GM18508 (cell line): ENCODE measurements at regions not wholly inside any gene's neighbourhood (a gene's known extent, or its start where the extent isn't known, plus 50 kb on each side); places are given as distances from the start of the nearest gene placed in this dataset.
"Not testable (repeated sequence)": the region's sequence is repeated elsewhere in the genome, so short reads cannot be mapped to it uniquely, and the experiment has no call there.

Source experiments
- ATAC-seq: cut with Tn5 transposase; IDR thresholded peaks from one replicate; pipeline ENCODE4 v1.9.1; 2021; ENCODE audit warnings: moderate number of reproducible peaks; ENCODE audit not compliant: insufficient read depth, unreplicated experiment

DNA sequence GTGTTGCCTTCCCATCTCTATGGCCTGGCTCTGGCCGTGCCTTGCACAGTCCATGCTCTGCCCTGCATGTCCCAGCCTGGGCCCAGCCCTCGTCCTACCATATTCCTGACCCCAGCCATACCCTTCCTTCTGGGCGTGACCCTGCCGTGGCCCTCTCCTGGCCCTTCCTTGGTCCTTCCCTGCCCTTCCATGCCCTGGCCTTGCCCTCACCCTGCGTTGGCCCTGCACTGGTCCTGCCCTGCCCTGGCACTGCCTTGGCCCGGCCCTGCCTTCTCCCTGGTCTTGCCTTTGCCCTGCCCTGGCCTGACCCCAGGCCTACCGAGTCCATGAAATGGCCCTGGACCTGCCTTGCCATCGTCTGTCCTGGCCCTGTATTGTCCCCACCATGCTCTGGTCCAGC lies 1561.8 kb downstream of the RPIA start:
- ATAC-seq, result not testable (repeated sequence)

DNA sequence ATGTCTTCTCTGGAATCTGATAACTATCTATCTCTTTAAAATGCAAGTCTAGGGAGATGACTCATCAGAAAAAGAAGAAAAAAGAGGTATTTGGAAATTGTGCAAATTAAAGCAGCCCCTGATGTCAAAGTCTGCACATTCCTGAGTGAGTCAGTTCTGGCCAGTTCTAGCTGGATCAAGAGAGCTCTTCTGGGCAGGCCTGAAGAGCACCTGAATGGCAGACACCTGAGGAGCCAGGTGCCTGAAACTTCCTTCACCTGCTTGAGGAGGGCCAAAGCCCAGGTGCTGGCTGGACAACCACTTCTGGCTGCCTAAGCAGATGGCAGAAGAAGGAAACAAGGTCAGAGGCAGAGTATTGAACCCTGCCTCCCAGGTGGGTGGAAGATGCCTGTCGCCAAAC lies 1575.4 kb downstream of the RPIA start:
- not testable (repeated sequence) for ATAC-seq

DNA sequence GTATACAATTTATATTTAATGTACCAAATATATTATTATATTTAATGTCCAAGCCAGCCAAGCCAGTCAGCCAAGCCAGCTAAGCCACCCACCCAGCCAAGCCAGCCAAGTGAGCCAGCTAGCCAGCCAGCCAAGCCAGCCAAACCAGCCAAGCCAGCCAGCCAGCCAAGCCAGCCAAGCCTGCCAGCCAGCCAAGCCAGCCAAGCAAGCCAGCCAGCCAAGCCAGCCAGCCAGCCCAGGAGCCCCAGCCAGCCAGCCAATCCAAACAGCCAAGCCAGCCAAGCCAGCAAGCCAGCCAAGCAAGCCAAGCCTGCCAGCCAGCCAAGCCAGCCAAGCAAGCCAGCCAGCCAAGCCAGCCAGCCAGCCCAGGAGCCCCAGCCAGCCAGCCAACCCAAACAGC lies 1596.3 kb downstream of the RPIA start:
- ATAC-seq, result not testable (repeated sequence)

DNA sequence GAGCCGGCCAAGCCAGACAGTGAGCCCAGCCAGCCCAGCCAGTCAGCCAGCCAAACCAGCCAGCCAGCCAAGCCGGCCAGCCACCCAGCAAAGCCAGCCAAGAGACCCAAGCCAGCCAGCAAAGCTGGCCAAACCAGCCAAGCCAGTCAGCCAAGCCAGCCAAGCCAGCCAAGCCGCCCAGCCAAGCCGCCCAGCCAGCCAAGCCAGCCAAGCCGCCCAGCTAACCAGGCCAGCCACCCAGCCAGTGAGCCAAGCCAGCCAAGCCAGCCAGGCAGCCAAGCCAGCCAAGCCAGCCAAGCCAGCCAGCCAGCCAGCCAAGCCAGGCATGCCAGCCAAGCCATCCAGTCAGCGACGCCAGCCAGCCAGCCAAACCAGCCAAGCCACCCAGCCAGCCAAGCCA lies 1596.9 kb downstream of the RPIA start:
- ATAC-seq, result not testable (repeated sequence)

DNA sequence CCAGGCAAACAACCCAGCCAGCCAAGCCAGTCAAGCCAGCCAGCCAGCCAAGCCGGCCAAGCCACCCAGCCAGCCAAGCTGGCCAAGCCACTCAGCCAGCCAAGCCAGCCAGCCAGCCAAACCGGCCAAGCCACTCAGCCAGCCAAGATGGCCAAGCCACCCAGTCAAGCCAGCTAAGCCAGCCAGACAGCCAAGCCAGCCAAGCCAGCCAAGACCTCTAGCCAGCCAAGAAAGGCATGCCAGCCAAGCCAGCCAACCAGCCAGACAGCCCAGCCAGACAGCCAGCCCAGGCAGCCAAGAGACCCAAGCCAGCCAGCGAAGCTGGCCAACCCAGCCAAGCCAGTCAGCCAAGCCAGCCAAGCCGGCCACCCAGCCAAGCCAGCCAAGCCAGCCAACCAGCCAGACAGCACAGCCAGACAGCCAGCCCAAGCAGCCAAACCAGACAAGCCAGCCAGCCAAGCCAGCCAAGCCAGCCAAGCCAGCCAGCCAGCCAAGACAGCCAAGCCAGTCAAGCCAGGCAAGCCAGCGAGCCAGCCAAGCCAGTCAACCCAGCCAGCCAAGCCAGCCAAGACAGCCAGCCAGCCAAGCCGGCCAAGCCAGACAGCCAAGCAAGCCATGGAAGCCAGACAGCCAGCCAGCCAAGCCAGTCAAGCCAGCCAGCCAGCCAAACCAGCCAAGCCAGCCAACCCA lies 1598.0 kb downstream of the RPIA start:
- ATAC-seq, result not testable (repeated sequence)

DNA sequence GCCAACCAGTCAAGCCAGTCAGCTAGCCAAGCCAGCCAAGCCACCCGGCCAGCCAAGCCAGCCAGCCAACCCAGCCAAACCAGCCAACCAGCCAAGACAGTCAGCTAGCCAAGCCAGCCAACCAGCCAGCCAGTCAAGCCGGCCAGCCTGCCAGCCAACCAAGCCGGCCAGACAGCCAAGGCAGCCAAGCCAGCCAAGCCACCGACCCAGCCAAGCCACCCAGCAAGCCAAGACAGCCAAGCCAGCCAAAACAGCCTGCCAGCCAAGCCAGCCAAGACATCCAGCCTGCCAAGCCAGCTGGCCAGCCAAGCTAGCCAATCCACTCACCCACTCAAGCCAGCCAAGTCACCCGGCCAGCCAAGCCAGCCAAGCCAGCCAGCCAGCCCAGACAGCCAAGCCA lies 1599.2 kb downstream of the RPIA start:
- not testable (repeated sequence) for ATAC-seq

DNA sequence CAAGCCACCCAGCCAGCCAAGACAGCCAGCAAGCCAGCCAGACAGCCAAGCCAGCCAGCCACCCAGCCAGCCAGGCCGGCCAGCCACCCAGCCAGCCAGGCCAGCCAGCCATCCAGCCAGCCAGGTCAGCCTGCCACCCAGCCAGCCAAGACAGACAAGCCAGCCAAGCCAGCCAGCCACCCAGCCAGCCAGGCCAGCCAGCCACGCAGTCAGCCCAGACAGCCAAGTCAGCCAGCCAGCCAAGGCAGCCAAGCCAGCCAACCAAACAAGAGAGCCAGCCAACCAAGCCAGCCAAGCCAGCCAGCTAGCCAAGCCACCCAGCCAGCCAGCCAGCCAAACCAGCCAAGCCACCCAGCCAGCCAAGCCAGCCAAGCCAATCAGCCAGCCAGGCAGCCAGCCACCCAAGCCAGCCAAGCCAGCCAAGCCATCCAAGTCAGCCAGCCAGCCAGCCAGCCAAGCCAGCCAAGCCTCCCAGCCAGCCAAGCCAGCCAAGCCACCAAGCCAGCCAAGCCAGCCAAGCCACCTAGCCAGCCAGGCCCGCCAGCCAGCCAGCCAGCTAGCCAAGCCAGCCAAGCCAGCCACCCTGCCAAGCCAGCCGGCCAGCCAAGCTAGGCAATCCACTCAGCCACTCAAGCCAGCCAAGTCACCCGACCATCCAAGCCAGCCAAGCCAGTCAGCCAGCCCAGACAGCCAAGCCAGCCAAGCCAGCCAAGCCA lies 1599.9 kb downstream of the RPIA start:
- not testable (repeated sequence) for ATAC-seq

DNA sequence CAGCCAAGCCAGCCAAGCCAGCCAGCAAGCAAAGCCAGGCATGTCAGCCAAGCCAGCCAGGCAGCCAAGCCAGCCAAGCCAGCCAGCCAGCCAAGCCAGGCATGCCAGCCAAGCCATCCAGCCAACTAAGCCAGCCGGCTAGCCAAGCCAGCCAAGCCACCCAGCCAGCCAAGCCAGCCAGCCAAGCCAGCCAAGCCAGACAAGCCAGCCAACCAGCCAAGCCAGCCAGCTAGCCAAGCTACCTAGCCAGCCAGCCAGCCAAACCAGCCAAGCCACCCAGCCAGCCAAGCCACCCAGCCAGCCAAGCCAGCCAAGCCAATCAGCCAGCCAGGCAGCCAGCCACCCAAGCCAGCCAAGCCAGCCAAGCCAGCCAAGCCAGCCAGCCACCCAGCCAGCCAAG lies 1600.5 kb downstream of the RPIA start:
- ATAC-seq, result not testable (repeated sequence)

DNA sequence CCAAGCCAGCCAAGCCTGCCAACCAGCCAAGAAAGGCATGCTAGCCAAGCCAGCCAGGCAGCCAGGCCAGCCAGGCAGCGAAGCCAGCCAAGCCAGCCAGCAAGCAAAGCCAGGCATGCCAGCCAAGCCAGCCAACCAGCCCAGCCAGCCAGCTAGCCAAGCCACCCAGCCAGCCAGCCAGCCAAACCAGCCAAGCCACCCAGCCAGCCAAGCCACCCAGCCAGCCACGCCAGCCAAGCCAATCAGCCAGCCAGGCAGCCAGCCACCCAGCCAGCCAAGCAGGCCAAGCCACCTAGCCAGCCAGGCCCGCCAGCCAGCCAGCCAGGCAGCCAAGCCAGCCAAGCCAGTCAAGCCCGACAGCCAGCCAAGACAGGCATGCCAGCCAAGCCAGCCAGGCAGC lies 1601.0 kb downstream of the RPIA start:
- not testable (repeated sequence) for ATAC-seq

DNA sequence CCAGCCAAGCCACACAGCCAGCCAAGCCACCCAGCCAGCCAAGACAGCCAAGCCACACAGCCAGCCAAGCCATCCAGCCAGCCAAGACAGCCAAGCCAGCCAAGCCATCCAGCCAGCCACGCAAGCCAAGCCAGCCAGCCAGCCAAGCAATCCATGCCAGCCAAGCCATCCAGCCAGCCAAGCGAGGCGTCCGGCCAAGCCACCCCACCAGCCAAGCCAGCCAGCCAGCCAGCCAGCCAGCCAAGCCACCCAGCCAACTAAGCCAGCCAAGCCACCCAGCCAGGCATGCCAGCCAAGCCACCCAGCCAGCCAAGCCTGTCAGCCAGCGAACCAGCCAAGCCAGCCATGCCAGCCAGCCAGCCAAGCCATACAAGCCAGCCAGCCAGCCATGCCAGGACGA lies 1601.8 kb downstream of the RPIA start:
- ATAC-seq, result not testable (repeated sequence)

DNA sequence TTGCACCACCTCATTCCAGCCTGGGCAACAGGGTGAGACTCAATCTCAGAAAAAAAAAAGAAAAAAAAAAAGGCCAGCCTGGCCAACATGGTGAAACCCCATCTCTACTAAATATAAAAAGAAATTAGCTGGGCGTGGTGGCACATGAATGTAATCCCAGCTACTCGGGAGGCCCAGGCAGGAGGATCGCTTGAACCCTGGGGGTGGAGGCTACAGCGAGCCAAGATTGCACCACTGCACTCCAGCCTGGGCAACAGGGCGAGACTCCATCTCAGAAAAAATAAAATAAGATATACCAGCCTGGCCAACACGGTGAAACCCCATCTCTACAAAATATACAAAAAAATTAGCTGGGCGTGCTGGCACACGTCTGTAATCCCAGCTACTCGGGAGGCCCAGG lies 1602.3 kb downstream of the RPIA start:
- ATAC-seq, result not testable (repeated sequence)

DNA sequence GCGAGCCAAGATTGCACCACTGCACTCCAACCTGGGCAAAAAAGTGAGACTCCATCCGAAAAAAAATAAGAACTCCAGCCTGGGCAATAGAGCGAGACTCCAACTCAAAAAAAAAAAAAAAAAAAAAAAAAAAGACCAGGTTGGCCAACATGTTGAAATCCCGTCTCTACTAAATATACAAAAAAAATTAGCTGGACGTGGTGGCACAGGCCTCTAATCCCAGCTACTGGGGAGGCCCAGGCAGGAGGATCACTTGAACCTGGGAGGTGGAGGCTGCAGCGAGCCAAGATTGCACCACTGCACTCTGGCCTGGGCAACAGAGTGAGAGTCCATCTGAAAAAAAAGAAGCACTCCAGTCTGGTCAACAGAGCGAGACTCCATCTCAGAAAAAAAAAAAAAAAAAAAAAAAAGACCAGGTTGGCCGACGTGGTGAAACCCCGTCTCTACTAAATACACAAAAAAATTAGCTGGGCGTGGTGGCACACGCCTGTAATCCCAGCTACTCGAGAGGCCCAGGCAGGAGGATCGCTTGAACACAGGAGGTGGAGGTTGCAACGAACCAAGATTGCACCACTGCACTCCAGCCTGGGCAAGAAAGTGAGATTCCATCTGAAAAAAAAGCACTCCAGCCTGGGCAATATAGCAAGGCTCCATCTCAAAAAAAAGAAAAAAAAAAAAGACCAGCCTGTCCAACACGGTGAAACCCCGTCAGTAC lies 1603.7 kb downstream of the RPIA start:
- not testable (repeated sequence) for ATAC-seq

DNA sequence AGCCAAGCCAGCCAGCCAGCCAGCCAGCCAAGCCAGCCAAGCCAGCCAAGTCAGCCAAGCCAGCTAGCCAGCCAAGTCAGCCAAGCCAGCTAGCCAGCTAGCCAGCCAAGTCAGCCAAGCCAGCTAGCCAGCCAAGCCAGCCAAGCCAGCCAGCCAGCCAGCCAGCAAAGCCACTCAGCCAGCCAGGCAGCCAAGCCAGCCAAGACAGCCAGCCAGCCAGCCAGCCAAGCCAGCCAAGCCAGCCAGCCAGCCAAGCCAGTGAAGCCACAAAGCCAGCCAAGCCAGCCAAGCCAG lies 1605.0 kb downstream of the RPIA start:
- not testable (repeated sequence) for ATAC-seq

DNA sequence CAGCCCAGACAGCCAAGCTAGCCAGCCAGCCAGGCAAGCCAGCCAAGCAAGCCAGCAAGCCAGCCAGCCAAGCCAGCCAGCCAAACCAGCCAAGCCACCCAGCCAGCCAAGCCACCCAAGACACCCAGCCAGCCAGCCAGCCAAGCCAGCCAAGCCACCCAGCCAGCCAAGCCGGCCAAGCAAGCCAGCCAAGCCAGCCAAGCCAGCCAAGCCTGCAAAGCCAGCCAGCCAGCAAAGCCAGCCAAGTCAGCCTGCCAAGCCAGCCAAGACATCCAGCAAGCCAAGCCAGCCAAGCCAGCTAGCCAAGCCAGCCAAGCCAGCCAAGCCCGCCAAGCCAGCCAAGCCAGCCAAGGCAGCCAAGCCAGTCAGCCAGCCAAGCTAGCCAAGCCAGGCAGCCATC lies 1606.2 kb downstream of the RPIA start:
- not testable (repeated sequence) for ATAC-seq

DNA sequence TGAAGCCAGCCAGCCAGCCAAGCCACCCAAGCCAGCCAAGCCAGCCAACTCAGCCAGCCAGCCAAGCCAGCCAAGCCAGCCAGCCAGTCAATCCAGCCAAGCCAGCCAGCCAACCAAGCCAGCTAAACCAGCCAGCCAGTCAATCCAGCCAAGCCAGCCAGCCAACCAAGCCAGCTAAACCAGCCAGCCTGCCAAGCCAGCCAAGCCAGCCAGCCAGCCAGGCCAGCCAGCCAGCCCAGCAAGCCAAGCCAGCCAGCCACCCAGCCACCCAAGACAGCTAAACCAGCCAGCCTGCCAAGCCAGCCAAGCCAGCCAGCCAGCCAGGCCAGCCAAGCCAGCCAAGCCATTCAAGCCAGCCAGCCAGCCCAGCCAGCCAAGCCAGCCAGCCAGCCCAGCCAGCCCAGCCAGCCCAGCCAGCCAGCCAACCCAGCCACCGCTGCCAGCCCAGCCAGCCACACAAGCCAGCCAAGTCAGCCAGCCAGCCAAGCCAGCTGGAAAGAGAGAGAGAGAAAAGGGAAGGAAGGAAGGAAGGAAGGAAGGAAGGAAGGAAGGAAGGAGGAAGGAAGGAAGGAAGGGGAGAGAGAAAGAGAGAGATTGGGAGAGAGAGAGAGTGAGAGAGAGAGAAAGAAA lies 1606.8 kb downstream of the RPIA start:
- not testable (repeated sequence) for ATAC-seq

DNA sequence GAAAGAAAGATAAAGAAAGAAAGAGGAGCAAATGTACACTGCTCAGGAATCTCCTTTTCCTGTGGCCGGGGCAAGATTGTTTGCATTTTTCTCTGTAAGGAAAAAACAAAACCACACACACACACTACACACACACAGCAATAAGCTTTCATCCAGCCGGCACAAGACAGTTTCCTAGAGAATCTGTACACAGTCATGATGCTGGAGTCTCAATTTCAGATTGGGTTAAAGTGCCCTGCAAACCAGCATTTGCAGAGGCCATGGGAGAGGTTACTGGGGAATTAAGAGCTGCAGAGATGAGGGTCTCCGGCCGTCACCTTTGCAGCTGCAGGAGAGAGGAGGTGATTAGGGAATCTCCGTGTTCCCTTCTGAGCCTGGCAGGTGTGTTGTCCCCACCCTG lies 1607.5 kb downstream of the RPIA start:
- not testable (repeated sequence) for ATAC-seq

DNA sequence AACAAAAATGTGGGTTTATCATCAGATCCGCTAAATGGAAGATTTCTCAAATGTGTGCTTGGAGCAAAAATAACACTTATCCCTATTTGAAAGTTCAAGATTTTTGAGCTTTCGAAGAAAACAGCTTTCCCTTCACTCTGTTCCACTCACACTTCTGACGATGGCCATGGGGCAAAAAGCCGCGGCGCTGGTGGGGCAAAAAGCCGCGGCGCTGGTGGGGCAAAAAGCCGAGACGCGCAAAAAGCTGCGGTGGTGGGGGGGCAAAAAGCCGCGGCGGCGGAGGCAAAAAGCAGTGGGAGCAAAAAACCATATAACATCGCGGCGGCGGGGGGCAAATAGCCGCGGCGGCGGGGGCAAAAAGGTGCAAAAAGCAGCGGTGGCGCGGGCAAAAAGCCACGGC lies 1631.5 kb downstream of the RPIA start:
- not testable (repeated sequence) for ATAC-seq

DNA sequence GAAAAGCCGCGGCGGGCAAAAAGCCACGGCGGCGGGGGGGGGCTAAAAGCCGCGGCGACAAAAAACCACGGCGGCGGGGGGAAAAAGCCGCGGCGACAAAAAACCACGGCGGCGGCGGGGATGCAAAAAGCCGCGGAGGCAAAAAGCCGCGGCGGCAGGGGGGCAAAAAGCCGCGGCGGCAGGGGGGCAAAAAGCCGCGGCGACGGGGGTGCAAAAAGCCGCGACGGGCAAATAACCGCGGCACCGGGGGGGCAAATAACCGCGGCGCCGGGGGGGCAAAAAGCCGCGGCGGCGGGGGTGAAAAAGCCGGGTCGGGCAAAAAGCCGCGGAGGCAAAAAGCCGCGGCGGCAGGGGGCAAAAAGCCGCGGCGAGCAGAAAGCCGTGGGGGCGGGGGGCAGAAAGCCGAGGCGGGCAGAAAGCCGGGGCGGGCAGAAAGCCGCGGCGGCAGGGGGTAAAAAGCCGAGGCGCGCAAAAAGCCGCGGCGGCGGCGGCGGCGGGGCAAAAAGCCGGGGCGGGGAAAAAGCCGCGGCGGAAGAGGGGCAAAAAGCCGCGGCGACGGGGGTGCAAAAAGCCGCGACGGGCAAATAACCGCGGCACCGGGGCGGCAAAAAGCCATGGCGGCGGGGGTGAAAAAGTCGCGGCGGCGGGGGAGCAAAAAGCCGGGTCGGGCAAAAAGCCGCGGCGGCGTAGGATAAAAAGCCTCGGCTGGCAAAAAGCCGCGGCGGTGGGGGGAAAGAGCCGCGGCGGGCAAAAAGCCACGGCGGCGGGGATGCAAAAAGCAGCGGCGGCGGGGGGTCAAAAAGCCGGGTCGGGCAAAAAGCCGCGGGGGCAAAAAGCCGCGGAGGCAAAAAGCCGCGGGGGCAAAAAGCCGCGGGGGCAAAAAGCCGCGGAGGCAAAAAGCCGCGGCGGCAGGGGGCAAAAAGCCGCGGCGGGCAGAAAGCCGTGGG lies 1632.4 kb downstream of the RPIA start:
- not testable (repeated sequence) for ATAC-seq

DNA sequence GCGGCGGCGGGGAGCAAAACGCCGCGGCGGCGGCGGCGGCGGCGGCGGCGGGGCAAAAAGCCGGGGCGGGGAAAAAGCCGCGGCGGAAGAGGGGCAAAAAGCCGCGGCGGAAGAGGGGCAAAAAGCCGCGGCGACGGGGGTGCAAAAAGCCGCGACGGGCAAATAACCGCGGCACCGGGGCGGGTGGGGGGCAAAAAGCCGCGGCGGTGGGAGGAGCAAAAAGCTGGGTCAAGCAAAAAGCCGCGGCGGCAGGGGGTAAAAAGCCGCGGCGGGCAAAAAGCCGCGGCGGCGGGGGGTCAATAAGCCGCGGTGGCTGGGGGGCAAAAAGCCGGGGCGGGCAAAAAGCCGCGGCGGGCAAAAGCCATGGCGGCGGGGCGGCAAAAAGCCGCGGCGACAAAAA lies 1633.2 kb downstream of the RPIA start:
- ATAC-seq, result not testable (repeated sequence)
